HFFc6 (cell line): ENCODE measurements at regions not wholly inside any gene's neighbourhood (a gene's known extent, or its start where the extent isn't known, plus 50 kb on each side); places are given as distances from the start of the nearest gene placed in this dataset.

ENCODE experiments used
- DNase-seq: peaks from one replicate; pipeline ENCODE4 v3.0.0-alpha.2; 2018
- H3K27ac Mint-ChIP-seq: 2 replicates; pipeline ENCODE4 v1.8.0; 2020; ENCODE audit warnings: mild to moderate bottlenecking, mixed read lengths
- H3K27me3 Mint-ChIP-seq: 2 replicates; pipeline ENCODE4 v1.8.0; 2021; ENCODE audit warnings: mild to moderate bottlenecking, moderate library complexity, mixed read lengths; ENCODE audit not compliant: insufficient read depth
- H3K36me3 Mint-ChIP-seq: 2 replicates; pipeline ENCODE4 v1.8.0; 2021; ENCODE audit warnings: low read depth, mixed read lengths
- H3K4me1 Mint-ChIP-seq: 2 replicates; pipeline ENCODE4 v1.8.0; 2020; ENCODE audit warnings: low read depth, mixed read lengths
- H3K4me3 Mint-ChIP-seq: 2 replicates; pipeline ENCODE4 v1.8.0; 2020; ENCODE audit warnings: mild to moderate bottlenecking, moderate library complexity, mixed read lengths
- H3K9me3 Mint-ChIP-seq: 2 replicates; pipeline ENCODE4 v1.8.0; 2020; ENCODE audit warnings: mild to moderate bottlenecking, mixed read lengths
- CTCF ChIP-seq: fragments of 200-600 bp; sonication (generic); IDR thresholded peaks from 2 replicates; pipeline ENCODE4 v1.5.0; 2021; ENCODE audit warnings: antibody characterized with exemption, mild to moderate bottlenecking

- H3K27ac Mint-ChIP-seq = no peak overlapping the region
These were observed 319.7 kb upstream of the ARGLU1 start for GRCh38 chr13:106887686-106888085.

GRCh38 chr13:106883976-106884375 lies 316.0 kb upstream of the ARGLU1 start:
- H3K36me3 Mint-ChIP-seq = no peaks in the 10 kb centered on the region
- no peak overlapping the region for H3K4me3 Mint-ChIP-seq
- H3K27ac Mint-ChIP-seq = no peak overlapping the region
- H3K4me1 Mint-ChIP-seq = no peaks in the 10 kb centered on the region
- H3K9me3 Mint-ChIP-seq = peaks cover 5% of the 10 kb centered on the region; the same call in 1 of the 2 replicates
- DNase-seq = no peak
- no peak for TF ChIP-seq CTCF
- H3K27me3 Mint-ChIP-seq = peaks cover 2% of the 10 kb centered on the region

More at GRCh38 chr13:106887686-106888085, 319.7 kb upstream of the ARGLU1 start:
- Mint-ChIP-seq H3K4me1 (no peaks in the 10 kb centered on the region), H3K4me3 (no peak overlapping the region), H3K27me3 (peaks cover 4% of the 10 kb centered on the region), H3K9me3 (peaks cover 5% of the 10 kb centered on the region; the same call in 1 of the 2 replicates), H3K36me3 (no peaks in the 10 kb centered on the region)
- no peak for DNase-seq
- no peak for TF ChIP-seq CTCF

GRCh38 chr13:106882246-106882645 lies 314.3 kb upstream of the ARGLU1 start:
- no peak for TF ChIP-seq CTCF
- Mint-ChIP-seq H3K9me3 (peaks cover 9% of the 10 kb centered on the region; the same call in 1 of the 2 replicates), H3K4me1 (no peaks in the 10 kb centered on the region), H3K27ac (no peak overlapping the region), H3K27me3 (no peaks in the 10 kb centered on the region), H3K4me3 (no peak overlapping the region), H3K36me3 (no peaks in the 10 kb centered on the region)
- no peak for DNase-seq

- no peak for DNase-seq
- H3K9me3 Mint-ChIP-seq = peaks cover 5% of the 10 kb centered on the region; the same call in 1 of the 2 replicates
- no peaks in the 10 kb centered on the region for H3K36me3 Mint-ChIP-seq
- no peaks in the 10 kb centered on the region for H3K4me1 Mint-ChIP-seq
- H3K27me3 Mint-ChIP-seq = no peaks in the 10 kb centered on the region; the same call in none of the 2 replicates
- no peak for TF ChIP-seq CTCF
- no peak overlapping the region for H3K4me3 Mint-ChIP-seq
- no peak overlapping the region for H3K27ac Mint-ChIP-seq
These were observed 311.9 kb upstream of the ARGLU1 start for GRCh38 chr13:106879806-106880205.

- H3K4me1 Mint-ChIP-seq = no peaks in the 10 kb centered on the region
- TF ChIP-seq CTCF = no peak
- peaks cover 2% of the 10 kb centered on the region for H3K27me3 Mint-ChIP-seq
- no peak for DNase-seq
- H3K9me3 Mint-ChIP-seq = peaks cover 5% of the 10 kb centered on the region; the same call in 1 of the 2 replicates
- H3K4me3 Mint-ChIP-seq = no peak overlapping the region
- no peaks in the 10 kb centered on the region for H3K36me3 Mint-ChIP-seq
- no peak overlapping the region for H3K27ac Mint-ChIP-seq
These were observed 306.4 kb upstream of the ARGLU1 start for GRCh38 chr13:106874323-106874722.

GRCh38 chr13:106873810-106874209 lies 305.9 kb upstream of the ARGLU1 start:
- Mint-ChIP-seq H3K4me3 (no peak overlapping the region), H3K27ac (no peak overlapping the region), H3K4me1 (no peaks in the 10 kb centered on the region), H3K9me3 (peaks cover 5% of the 10 kb centered on the region; the same call in 1 of the 2 replicates), H3K27me3 (peaks cover 2% of the 10 kb centered on the region), H3K36me3 (no peaks in the 10 kb centered on the region)
- no peak for TF ChIP-seq CTCF
- no peak for DNase-seq
